B cell (primary cell): ENCODE measurements at regions not wholly inside any gene's neighbourhood (a gene's known extent, or its start where the extent isn't known, plus 50 kb on each side); places are given as distances from the start of the nearest gene placed in this dataset.

Experiments
- ATAC-seq: fragments of 200-7000 bp; cut with Tn5 transposase; one replicate; pipeline ENCODE4 v1.10.0; 2021; ENCODE audit warnings: low read depth, mild to moderate bottlenecking, moderate number of reproducible peaks, moderate library complexity
- CTCF ChIA-PET: fragments of 350-600 bp; sonication (Branson Sonifier 250); formaldehyde crosslinking; loops from one replicate; lab custom pipeline; 2021; ENCODE audit warnings: antibody characterized with exemption, inconsistent platforms; lab: Charles Lee
- POLR2A ChIA-PET: fragments of 350-600 bp; sonication (Branson Sonifier 250); formaldehyde crosslinking; loops from one replicate; lab custom pipeline; 2021; ENCODE audit warnings: antibody characterized with exemption; lab: Charles Lee
- DNase-seq: peaks from one replicate; pipeline ENCODE4 v3.0.0; 2013
- H2AFZ ChIP-seq: 2 replicates; pipeline ENCODE4 v1.6.1; 2012; ENCODE audit warnings: mild to moderate bottlenecking, low read depth, low read length; ENCODE audit not compliant: insufficient read depth, poor library complexity, severe bottlenecking
- H3K27ac ChIP-seq, 2 donors: 1 replicate in 1 of 2; 2 replicates in 1 of 2; pipeline ENCODE4 v1.5.1; 2012 to 2013; ENCODE audit warnings: low read length in 2 of 2, mild to moderate bottlenecking in 2 of 2, moderate library complexity in 1 of 2
- H3K27me3 ChIP-seq, 4 experiments: fragments of 200-600 bp in 1 of 4; sonication (generic) in 1 of 4; replicated peaks in 1 of 4; 1 replicate in 2 of 4; 2 replicates in 2 of 4; pipeline versions ENCODE4 v1.6.1 to v1.7.0; 2013 to 2016; ENCODE audit warnings: low read length in 3 of 4, mild to moderate bottlenecking in 2 of 4, mixed read lengths in 1 of 4, moderate library complexity in 1 of 4; ENCODE audit not compliant: insufficient read depth in 4 of 4, control insufficient read depth in 3 of 4; ENCODE audit errors: control extremely low read depth in 1 of 4
- H3K36me3 ChIP-seq, 2 experiments: replicated peaks in 1 of 2; 1 replicate in 1 of 2; 2 replicates in 1 of 2; pipeline versions ENCODE4 v1.6.1 to v1.7.1; 2013; ENCODE audit warnings: low read length in 1 of 2; ENCODE audit not compliant: insufficient read depth in 2 of 2, control insufficient read depth in 1 of 2; ENCODE audit errors: control extremely low read depth in 1 of 2, extremely low read depth in 1 of 2
- H3K4me1 ChIP-seq, 2 donors: fragments of 200-600 bp in 1 of 2; sonication (generic) in 1 of 2; 1 replicate in 1 of 2; 2 replicates in 1 of 2; pipeline versions ENCODE4 v1.5.1 to v1.6.1; 2013 to 2017; ENCODE audit warnings: low read length in 2 of 2; ENCODE audit not compliant: control insufficient read depth in 2 of 2, insufficient read depth in 2 of 2
- H3K4me2 ChIP-seq: replicated peaks from 2 replicates; pipeline ENCODE3; 2012; ENCODE audit warnings: mild to moderate bottlenecking, low read depth, low read length; ENCODE audit not compliant: poor library complexity, severe bottlenecking
- H3K4me3 ChIP-seq, 5 experiments: fragments of 200-600 bp in 1 of 5; sonication (generic) in 1 of 5; 1 replicate in 3 of 5; 2 replicates in 2 of 5; pipeline versions ENCODE4 v1.5.1 to v1.7.0; 2011 to 2016; ENCODE audit warnings: low read length in 4 of 5, mild to moderate bottlenecking in 4 of 5, low read depth in 2 of 5, control low read depth in 1 of 5, moderate library complexity in 1 of 5; ENCODE audit not compliant: insufficient read depth in 1 of 5; ENCODE audit errors: control extremely low read depth in 1 of 5, extremely low read depth in 1 of 5
- H3K79me2 ChIP-seq: fragments of 200-600 bp; sonication (generic); one replicate; pipeline ENCODE4 v1.6.0; 2016; ENCODE audit warnings: low read length; ENCODE audit not compliant: control insufficient read depth, insufficient read depth
- H3K9ac ChIP-seq: fragments of 200-600 bp; sonication (generic); 2 replicates; pipeline ENCODE4 v1.6.1; 2017; ENCODE audit warnings: mild to moderate bottlenecking, low read length, moderate library complexity
- H3K9me3 ChIP-seq, 3 donors: one replicate each; pipeline versions ENCODE4 v1.6.1 to v1.7.1; 2013; ENCODE audit warnings: low read length in 2 of 3; ENCODE audit not compliant: control insufficient read depth in 2 of 3, insufficient read depth in 1 of 3; ENCODE audit errors: control extremely low read depth in 1 of 3
- H4K20me1 ChIP-seq: 2 replicates; pipeline ENCODE4 v1.6.0; 2012; ENCODE audit warnings: mild to moderate bottlenecking, low read length; ENCODE audit not compliant: insufficient read depth, control insufficient read depth, poor library complexity, severe bottlenecking
- H3K27ac Mint-ChIP-seq: one replicate; pipeline ENCODE4 v1.8.0; 2021; ENCODE audit warnings: mixed read lengths
- H3K27me3 Mint-ChIP-seq: one replicate; pipeline ENCODE4 v1.8.0; 2021; ENCODE audit warnings: mixed read lengths
- H3K4me1 Mint-ChIP-seq: one replicate; pipeline ENCODE4 v1.8.0; 2021; ENCODE audit warnings: mixed read lengths
- H3K4me3 Mint-ChIP-seq: one replicate; pipeline ENCODE4 v1.8.0; 2021; ENCODE audit warnings: mixed read lengths
- H3K9me3 Mint-ChIP-seq: one replicate; pipeline ENCODE4 v1.8.0; 2022; ENCODE audit warnings: mixed read lengths; ENCODE audit not compliant: insufficient read depth
- EZH2 ChIP-seq: IDR thresholded peaks from 2 replicates; pipeline ENCODE4 v1.6.1; 2012; ENCODE audit warnings: borderline replicate concordance, low read depth, mild to moderate bottlenecking, moderate library complexity, low read length; ENCODE audit not compliant: insufficient read depth, poor library complexity, severe bottlenecking
- WGBS: methylation state at CpG from one replicate; pipeline ENCODE4 v1.1.5; 2013; ENCODE audit warnings: missing lambda C conversion rate; ENCODE audit not compliant: insufficient coverage; 5-methylcytosine and 5-hydroxymethylcytosine counted together
- intact Hi-C: fragments of 100-400 bp; cut with micrococcal nuclease; formaldehyde crosslinking; loops from one replicate; pipeline ENCODE4 v1.10.0; 2022
- TF ChIP-seq, protein P1 (sequence below): fragments of 200-600 bp; IDR thresholded peaks from one replicate; pipeline ENCODE4 v1.8.0; 2022; ENCODE audit warnings: antibody characterized with exemption, mild to moderate bottlenecking

DNA sequence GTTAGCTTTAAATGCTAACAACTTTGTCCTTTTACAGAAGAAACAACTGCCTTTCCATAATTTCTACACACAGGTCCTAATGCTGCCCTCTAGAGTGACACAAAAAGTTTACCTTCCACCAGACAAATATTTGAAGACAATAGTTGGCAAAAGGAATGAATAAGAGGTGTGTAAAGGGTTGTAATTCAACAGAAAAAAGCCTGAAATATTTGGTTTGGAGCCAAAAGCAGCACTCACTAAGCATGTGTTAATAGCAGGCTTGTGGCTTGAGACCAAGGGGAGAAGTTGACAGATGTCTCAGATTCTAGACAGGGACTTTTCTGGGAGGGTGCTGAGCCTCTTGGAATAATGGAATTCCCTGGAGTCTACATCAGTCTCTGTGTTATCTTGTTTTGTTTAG lies 156.2 kb upstream of the GALNT17 start:
- Histone ChIP-seq H3K9ac (no peak overlapping the region), H3K36me3 (no peaks in the 10 kb centered on the region), H3K27ac (no peak overlapping the region), H3K4me3 (no peak overlapping the region), H4K20me1 (no peaks in the 10 kb centered on the region), H3K4me2 (no peak overlapping the region), H2AFZ (no peak overlapping the region), H3K79me2 (no peaks in the 10 kb centered on the region), H3K9me3 (peaks cover 0 to 14% (median 0%) of the 10 kb centered on the region in 3 donors), H3K4me1 (no peaks in the 10 kb centered on the region), H3K27me3 (no peaks in the 10 kb centered on the region)
- Mint-ChIP-seq H3K9me3 (no peaks in the 10 kb centered on the region), H3K4me1 (no peaks in the 10 kb centered on the region), H3K27ac (no peak overlapping the region), H3K4me3 (no peak overlapping the region), H3K27me3 (no peaks in the 10 kb centered on the region)
- intact Hi-C loops = no loop called here
- DNase-seq (no peak), ATAC-seq (no peak)
- POLR2A ChIA-PET = no interaction called here
- no peak for TF ChIP-seq EZH2
- TF ChIP-seq, protein P1, sequence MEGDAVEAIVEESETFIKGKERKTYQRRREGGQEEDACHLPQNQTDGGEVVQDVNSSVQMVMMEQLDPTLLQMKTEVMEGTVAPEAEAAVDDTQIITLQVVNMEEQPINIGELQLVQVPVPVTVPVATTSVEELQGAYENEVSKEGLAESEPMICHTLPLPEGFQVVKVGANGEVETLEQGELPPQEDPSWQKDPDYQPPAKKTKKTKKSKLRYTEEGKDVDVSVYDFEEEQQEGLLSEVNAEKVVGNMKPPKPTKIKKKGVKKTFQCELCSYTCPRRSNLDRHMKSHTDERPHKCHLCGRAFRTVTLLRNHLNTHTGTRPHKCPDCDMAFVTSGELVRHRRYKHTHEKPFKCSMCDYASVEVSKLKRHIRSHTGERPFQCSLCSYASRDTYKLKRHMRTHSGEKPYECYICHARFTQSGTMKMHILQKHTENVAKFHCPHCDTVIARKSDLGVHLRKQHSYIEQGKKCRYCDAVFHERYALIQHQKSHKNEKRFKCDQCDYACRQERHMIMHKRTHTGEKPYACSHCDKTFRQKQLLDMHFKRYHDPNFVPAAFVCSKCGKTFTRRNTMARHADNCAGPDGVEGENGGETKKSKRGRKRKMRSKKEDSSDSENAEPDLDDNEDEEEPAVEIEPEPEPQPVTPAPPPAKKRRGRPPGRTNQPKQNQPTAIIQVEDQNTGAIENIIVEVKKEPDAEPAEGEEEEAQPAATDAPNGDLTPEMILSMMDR = no peak
- CTCF ChIA-PET = no interaction called here

GRCh38 chr7:70986297-70986696 lies 145.6 kb upstream of the GALNT17 start:
- 94% methylated on average over 2 of the region's 2 CpGs for WGBS
- H3K9ac ChIP-seq = no peak overlapping the region
- Mint-ChIP-seq H3K9me3 (peaks cover 2% of the 10 kb centered on the region), H3K27ac (no peak overlapping the region), H3K27me3 (no peaks in the 10 kb centered on the region), H3K4me3 (no peak overlapping the region), H3K4me1 (no peaks in the 10 kb centered on the region)
- no peaks in the 10 kb centered on the region for H4K20me1 ChIP-seq
- ChIA-PET CTCF (interaction anchor here (1.5 kb wide), 1 partner anchor 12 kb away, joined by 3 read pairs; no protein-coding TSS in a partner anchor), POLR2A (no interaction called here)
- no peaks in the 10 kb centered on the region for H3K9me3 ChIP-seq
- no peaks in the 10 kb centered on the region for H3K36me3 ChIP-seq
- intact Hi-C loops = no loop called here
- H3K79me2 ChIP-seq = no peaks in the 10 kb centered on the region
- TF ChIP-seq, protein P1 = no peak
- TF ChIP-seq EZH2 = no peak
- no peak overlapping the region for H3K27ac ChIP-seq
- DNase-seq (no peak), ATAC-seq (no peak)
- H2AFZ ChIP-seq = no peak overlapping the region
- H3K4me3 ChIP-seq = no peak overlapping the region
- no peaks in the 10 kb centered on the region for H3K4me1 ChIP-seq
- H3K27me3 ChIP-seq = no peaks in the 10 kb centered on the region
- H3K4me2 ChIP-seq = no peak overlapping the region
